ENCODE measurements at regions not wholly inside any gene's neighbourhood (a gene's known extent, or its start where the extent isn't known, plus 50 kb on each side); places are given as distances from the start of the nearest gene placed in this dataset.

DNA sequence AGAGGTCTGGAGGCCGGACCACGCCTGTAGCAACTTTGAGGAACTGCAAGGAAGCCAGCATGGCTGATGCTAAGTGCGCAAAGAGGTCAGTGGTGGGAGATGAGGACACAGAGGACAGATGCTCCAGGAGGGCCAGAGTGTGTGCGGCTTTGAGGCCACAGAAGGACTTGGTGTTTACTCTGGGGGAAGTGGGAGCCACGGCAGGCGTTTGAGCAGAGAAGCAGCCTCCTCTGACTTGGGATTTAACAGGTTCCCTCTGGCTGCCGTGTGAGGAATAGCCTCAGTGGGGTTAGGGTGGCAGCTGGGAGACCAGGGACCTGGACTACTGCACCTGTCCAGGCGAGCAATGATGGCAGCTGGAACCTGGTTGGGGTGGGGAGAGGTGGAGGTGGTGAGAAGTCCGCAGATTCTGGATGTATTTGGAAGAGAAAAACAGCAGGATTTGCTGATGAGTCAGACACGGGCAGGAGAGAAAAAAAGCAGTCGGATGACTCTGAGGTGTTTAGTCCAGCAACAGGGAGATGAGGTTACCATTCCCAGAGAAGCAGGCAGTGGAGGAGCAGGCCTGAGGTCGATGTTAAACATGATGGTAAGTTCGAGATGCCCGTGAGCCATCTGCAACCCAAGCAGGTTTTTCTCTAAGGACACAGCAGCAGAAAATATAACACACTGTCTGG, 143.5 kb downstream of the SCARB1 start:
- no peak for DNase-seq (ENCODE audit: low read depth)
- no peak overlapping the region for H3K4me3 ChIP-seq (ENCODE audit: low read depth, low read length)
- TF ChIP-seq, protein P1, sequence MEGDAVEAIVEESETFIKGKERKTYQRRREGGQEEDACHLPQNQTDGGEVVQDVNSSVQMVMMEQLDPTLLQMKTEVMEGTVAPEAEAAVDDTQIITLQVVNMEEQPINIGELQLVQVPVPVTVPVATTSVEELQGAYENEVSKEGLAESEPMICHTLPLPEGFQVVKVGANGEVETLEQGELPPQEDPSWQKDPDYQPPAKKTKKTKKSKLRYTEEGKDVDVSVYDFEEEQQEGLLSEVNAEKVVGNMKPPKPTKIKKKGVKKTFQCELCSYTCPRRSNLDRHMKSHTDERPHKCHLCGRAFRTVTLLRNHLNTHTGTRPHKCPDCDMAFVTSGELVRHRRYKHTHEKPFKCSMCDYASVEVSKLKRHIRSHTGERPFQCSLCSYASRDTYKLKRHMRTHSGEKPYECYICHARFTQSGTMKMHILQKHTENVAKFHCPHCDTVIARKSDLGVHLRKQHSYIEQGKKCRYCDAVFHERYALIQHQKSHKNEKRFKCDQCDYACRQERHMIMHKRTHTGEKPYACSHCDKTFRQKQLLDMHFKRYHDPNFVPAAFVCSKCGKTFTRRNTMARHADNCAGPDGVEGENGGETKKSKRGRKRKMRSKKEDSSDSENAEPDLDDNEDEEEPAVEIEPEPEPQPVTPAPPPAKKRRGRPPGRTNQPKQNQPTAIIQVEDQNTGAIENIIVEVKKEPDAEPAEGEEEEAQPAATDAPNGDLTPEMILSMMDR (IDR thresholded peaks at IDR 0.05; ENCODE audit: insufficient read depth, low read depth, low read length, missing control alignments): no peak

DNA sequence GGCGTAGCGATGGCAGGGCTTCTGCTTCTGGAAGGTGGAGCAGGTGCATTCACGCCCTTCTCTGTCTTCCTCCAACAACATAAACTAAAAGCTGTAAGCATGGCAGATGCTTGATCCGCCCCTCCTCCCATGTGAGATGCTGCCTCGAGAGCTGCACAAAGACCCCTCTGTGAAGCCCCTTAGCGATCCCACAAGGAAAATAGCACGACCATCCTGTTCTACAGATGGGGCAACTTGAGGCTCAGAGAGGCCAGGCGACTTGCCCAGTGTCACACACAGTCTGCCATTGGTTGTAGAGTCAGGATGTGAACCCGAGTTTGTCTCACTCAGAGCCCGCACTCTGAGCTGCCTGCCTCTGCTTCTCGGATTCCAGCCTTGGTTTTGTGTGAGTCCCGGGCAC, 144.4 kb downstream of the SCARB1 start:
- TF ChIP-seq, protein P1 (IDR thresholded peaks at IDR 0.05; ENCODE audit: insufficient read depth, low read depth, low read length, missing control alignments): no peak
- H3K4me3 ChIP-seq (ENCODE audit: low read depth, low read length): no peak overlapping the region
- DNase-seq (ENCODE audit: low read depth): no peak

DNA sequence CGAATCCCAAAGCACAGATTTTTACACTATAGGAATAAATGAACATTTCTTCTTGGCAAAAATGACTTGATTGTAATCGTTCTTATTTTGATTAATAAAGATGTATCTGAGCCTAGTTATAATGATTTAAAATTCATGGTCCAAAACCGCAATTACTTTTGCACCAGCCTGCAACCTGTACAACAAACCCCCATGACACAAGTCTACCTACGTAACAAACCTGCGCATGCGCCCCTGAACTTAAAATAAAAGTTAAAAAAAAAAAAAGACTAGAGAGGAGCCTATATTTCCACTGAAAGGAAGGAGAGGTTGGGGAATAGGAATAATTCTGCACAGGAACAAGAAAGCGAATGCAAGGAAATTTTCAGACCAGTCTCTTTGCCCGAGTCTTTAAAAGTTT, 145.2 kb downstream of the SCARB1 start:
- H3K4me3 ChIP-seq (ENCODE audit: low read depth, low read length): no peak overlapping the region
- no peak for DNase-seq (ENCODE audit: low read depth)
- TF ChIP-seq, protein P1 (IDR thresholded peaks at IDR 0.05; ENCODE audit: insufficient read depth, low read depth, low read length, missing control alignments): no peak

GRCh38 chr12:124718036-124718435, 145.6 kb downstream of the SCARB1 start:
- TF ChIP-seq, protein P1 (IDR thresholded peaks at IDR 0.05; ENCODE audit: insufficient read depth, low read depth, low read length, missing control alignments): no peak
- H3K4me3 ChIP-seq (ENCODE audit: low read depth, low read length): no peak overlapping the region
- no peak for DNase-seq (ENCODE audit: low read depth)

DNA sequence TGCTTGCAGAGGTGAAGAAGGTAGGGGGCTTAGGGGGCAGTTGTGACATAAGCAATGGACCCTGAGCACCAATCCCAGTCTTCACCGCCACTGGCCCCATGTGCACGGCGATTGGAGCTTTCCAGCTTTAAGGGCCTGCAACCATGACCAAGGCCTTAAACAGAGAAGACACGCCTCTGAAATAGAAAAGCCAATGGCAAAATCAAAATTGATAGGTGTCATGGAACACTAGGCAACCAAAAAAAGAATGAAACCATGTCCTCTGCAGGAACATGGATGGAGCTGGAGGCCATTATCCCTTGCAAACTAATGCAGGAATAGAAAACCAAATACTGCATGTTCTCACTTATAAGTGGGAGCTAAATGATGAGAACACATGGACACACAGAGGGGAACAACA, 146.3 kb downstream of the SCARB1 start:
- H3K4me3 ChIP-seq (ENCODE audit: low read depth, low read length): no peak overlapping the region
- DNase-seq (ENCODE audit: low read depth): no peak
- TF ChIP-seq, protein P1 (IDR thresholded peaks at IDR 0.05; ENCODE audit: insufficient read depth, low read depth, low read length, missing control alignments): no peak

- TF ChIP-seq, protein P1 (IDR thresholded peaks at IDR 0.05; ENCODE audit: insufficient read depth, low read depth, low read length, missing control alignments): no peak
- H3K4me3 ChIP-seq (ENCODE audit: low read depth, low read length): no peak overlapping the region
- DNase-seq (ENCODE audit: low read depth): no peak
These were observed 147.2 kb downstream of the SCARB1 start for GRCh38 chr12:124716208-124717130.
